ENCODE measurements at regions not wholly inside any gene's neighbourhood (a gene's known extent, or its start where the extent isn't known, plus 50 kb on each side); places are given as distances from the start of the nearest gene placed in this dataset.

GRCh38 chr1:79663916-79664315 lies 657.4 kb upstream of the ADGRL4 start:
- Histone ChIP-seq H3K27ac (ENCODE audit: low read length) (no peak overlapping the region), H4K20me1 (ENCODE audit: insufficient read depth, low read length) (no peaks in the 10 kb centered on the region), H3K9me2 (replicated peaks; ENCODE audit: insufficient read depth, low read length) (no peaks in the 10 kb centered on the region; the same call in 1 of the 2 replicates), H2AFZ (ENCODE audit: low read length) (no peak overlapping the region), H3K27me3 (replicated peaks; ENCODE audit: insufficient read depth, low read length) (no peaks in the 10 kb centered on the region), H3K36me3 (replicated peaks; ENCODE audit: insufficient read depth, low read length) (no peaks in the 10 kb centered on the region), H3K79me2 (ENCODE audit: low read length) (no peaks in the 10 kb centered on the region), H3K9ac (ENCODE audit: low read length) (no peak overlapping the region), H3K4me2 (ENCODE audit: low read depth, low read length) (no peak overlapping the region), H3F3A (ENCODE audit: insufficient read depth, low read length) (no peaks in the 10 kb centered on the region), H3K9me3 (replicated peaks; ENCODE audit: insufficient read depth, low read length) (no peaks in the 10 kb centered on the region), H3K4me3 (ENCODE audit: low read length) (no peak overlapping the region), H3K4me1 (ENCODE audit: low read length) (no peaks in the 10 kb centered on the region)
- no peak for DNase-seq
- TF ChIP-seq EZH2phosphoT487 (IDR thresholded peaks at IDR 0.05; ENCODE audit: low read length) = no peak

- Histone ChIP-seq H3K4me3 (ENCODE audit: low read length) (no peak overlapping the region), H3F3A (ENCODE audit: insufficient read depth, low read length) (no peaks in the 10 kb centered on the region), H3K9ac (ENCODE audit: low read length) (no peak overlapping the region), H3K9me3 (replicated peaks; ENCODE audit: insufficient read depth, low read length) (no peaks in the 10 kb centered on the region), H3K4me2 (ENCODE audit: low read depth, low read length) (no peak overlapping the region), H2AFZ (ENCODE audit: low read length) (no peak overlapping the region), H3K79me2 (ENCODE audit: low read length) (no peaks in the 10 kb centered on the region), H3K27me3 (replicated peaks; ENCODE audit: insufficient read depth, low read length) (no peaks in the 10 kb centered on the region), H3K27ac (ENCODE audit: low read length) (no peak overlapping the region), H4K20me1 (ENCODE audit: insufficient read depth, low read length) (no peaks in the 10 kb centered on the region), H3K4me1 (ENCODE audit: low read length) (no peaks in the 10 kb centered on the region), H3K36me3 (replicated peaks; ENCODE audit: insufficient read depth, low read length) (no peaks in the 10 kb centered on the region), H3K9me2 (replicated peaks; ENCODE audit: insufficient read depth, low read length) (no peaks in the 10 kb centered on the region; the same call in 1 of the 2 replicates)
- DNase-seq = no peak
- TF ChIP-seq EZH2 (optimal IDR thresholded peaks at IDR 0.05; ENCODE audit: low read depth, low read length) = no peak
- TF ChIP-seq EZH2phosphoT487 (IDR thresholded peaks at IDR 0.05; ENCODE audit: low read length) = no peak
- TF ChIP-seq CTCF (IDR thresholded peaks at IDR 0.05; ENCODE audit: low read length) = no peak
Measured at GRCh38 chr1:79662596-79662995, 656.1 kb upstream of the ADGRL4 start.

- Histone ChIP-seq H3K27ac (ENCODE audit: low read length) (no peak overlapping the region), H3K79me2 (ENCODE audit: low read length) (no peaks in the 10 kb centered on the region), H3K4me3 (ENCODE audit: low read length) (no peak overlapping the region), H4K20me1 (ENCODE audit: insufficient read depth, low read length) (no peaks in the 10 kb centered on the region), H3K4me2 (ENCODE audit: low read depth, low read length) (no peak overlapping the region), H3K9me2 (replicated peaks; ENCODE audit: insufficient read depth, low read length) (no peaks in the 10 kb centered on the region; the same call in 1 of the 2 replicates), H3K9me3 (replicated peaks; ENCODE audit: insufficient read depth, low read length) (no peaks in the 10 kb centered on the region), H3K9ac (ENCODE audit: low read length) (no peak overlapping the region), H2AFZ (ENCODE audit: low read length) (no peak overlapping the region), H3K27me3 (replicated peaks; ENCODE audit: insufficient read depth, low read length) (no peaks in the 10 kb centered on the region), H3K36me3 (replicated peaks; ENCODE audit: insufficient read depth, low read length) (no peaks in the 10 kb centered on the region), H3F3A (ENCODE audit: insufficient read depth, low read length) (no peaks in the 10 kb centered on the region), H3K4me1 (ENCODE audit: low read length) (no peaks in the 10 kb centered on the region)
- DNase-seq = no peak
- TF ChIP-seq EZH2phosphoT487 (IDR thresholded peaks at IDR 0.05; ENCODE audit: low read length) = no peak
- no peak for TF ChIP-seq EZH2 (optimal IDR thresholded peaks at IDR 0.05; ENCODE audit: low read depth, low read length)
- no peak for TF ChIP-seq CTCF (IDR thresholded peaks at IDR 0.05; ENCODE audit: low read length)
Measured at GRCh38 chr1:79660129-79660528, 653.6 kb upstream of the ADGRL4 start.

GRCh38 chr1:79657951-79658658 lies 651.6 kb upstream of the ADGRL4 start:
- no peak overlapping the region for H3K27ac ChIP-seq (ENCODE audit: low read length)
- no peak overlapping the region for H3K4me2 ChIP-seq (ENCODE audit: low read depth, low read length)
- no peaks in the 10 kb centered on the region for H4K20me1 ChIP-seq (ENCODE audit: insufficient read depth, low read length)
- no peaks in the 10 kb centered on the region for H3K79me2 ChIP-seq (ENCODE audit: low read length)
- no peaks in the 10 kb centered on the region for H3K9me3 ChIP-seq (replicated peaks; ENCODE audit: insufficient read depth, low read length)
- no peak overlapping the region for H3K9ac ChIP-seq (ENCODE audit: low read length)
- no peak overlapping the region for H2AFZ ChIP-seq (ENCODE audit: low read length)
- no peaks in the 10 kb centered on the region for H3K9me2 ChIP-seq (replicated peaks; ENCODE audit: insufficient read depth, low read length)
- H3K4me1 ChIP-seq (ENCODE audit: low read length) = no peaks in the 10 kb centered on the region
- no peak for TF ChIP-seq EZH2 (optimal IDR thresholded peaks at IDR 0.05; ENCODE audit: low read depth, low read length)
- H3K4me3 ChIP-seq (ENCODE audit: low read length) = no peak overlapping the region
- no peak for DNase-seq
- H3F3A ChIP-seq (ENCODE audit: insufficient read depth, low read length) = no peaks in the 10 kb centered on the region
- H3K27me3 ChIP-seq (replicated peaks; ENCODE audit: insufficient read depth, low read length) = no peaks in the 10 kb centered on the region
- H3K36me3 ChIP-seq (replicated peaks; ENCODE audit: insufficient read depth, low read length) = no peaks in the 10 kb centered on the region

All from MM.1S (cell line).